ENCODE measurements at regions not wholly inside any gene's neighbourhood (a gene's known extent, or its start where the extent isn't known, plus 50 kb on each side); places are given as distances from the start of the nearest gene placed in this dataset.

DNA sequence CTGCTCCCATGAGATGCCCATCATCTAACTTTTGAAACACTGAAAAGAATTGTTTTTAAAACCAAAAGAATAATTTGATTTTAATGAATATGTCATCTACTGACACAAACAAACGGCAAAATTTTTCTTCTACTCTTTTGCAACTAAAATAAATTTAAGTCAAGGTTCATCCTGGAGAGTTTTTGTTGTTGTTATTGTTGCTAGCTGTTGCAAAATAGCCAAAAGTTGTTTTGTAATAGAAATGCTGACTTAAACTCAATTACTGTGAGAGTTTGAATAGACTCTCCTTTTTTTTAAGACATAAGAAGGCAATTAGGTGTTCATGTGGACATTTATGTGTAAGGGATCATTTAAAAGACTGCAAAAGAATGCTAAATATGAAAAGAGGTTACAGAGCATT lies 146.0 kb upstream of the SEM1 start:
- Histone ChIP-seq H3K36me3 (no peaks in the 10 kb centered on the region), H3K27ac (no peak overlapping the region), H3K27me3 (replicated peaks; ENCODE audit: insufficient read depth) (no peaks in the 10 kb centered on the region), H3K4me1 (ENCODE audit: control insufficient read depth in 1 of 2, low read depth in 2 of 2) (no peaks in the 10 kb centered on the region), H3K9me3 (no peaks in the 10 kb centered on the region), H3K4me3 (no peak overlapping the region)
- DNase-seq (ENCODE audit: low spot score) (no peak), ATAC-seq (ENCODE audit: insufficient number of reproducible peaks, low FRiP score, low read depth) (no peak)
- TF ChIP-seq CTCF (IDR thresholded peaks at IDR 0.05), result no peak

DNA sequence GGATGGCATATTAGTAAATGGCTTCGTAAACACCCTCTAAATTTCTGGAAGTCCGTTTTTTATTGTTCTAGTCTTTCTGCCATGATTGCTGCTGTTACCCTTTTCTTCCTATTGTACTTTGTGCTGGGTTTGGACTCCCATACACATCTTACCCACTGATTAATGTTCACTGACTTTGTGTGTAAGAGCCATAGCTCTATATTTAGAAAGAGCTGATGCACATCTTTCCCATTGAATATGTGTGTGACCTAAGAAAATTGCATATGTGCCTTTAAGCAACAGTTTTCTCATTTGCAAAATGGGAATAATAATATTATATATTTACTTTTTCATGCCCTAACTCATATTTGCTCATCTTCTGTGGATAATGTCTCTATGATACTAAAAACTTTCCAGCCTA lies 135.8 kb upstream of the DLX6 start:
- DNase-seq (ENCODE audit: low spot score) (no peak), ATAC-seq (ENCODE audit: insufficient number of reproducible peaks, low FRiP score, low read depth) (no peak)

DNA sequence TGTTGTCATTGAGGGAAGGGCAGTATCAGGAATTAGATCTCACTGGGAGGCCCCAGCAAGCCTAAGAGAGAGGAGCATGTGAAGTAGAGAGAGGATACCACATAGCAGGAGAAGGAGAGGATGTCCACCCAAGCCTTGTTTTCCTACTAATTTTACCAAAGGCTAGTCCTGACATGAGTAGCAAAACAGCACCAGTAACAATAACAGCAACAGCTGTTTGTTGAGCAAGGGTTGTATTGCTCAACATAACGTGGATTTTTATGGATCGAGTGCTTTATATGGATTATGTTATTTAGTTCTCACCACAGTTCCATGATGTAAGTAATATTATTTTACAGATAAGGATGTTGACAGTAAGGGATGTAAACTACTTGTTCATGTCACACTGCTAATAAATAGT lies 135.2 kb upstream of the DLX6 start:
- Histone ChIP-seq H3K36me3 (no peaks in the 10 kb centered on the region), H3K27me3 (replicated peaks; ENCODE audit: insufficient read depth) (no peaks in the 10 kb centered on the region), H3K4me3 (no peak overlapping the region), H3K27ac (no peak overlapping the region), H3K9me3 (no peaks in the 10 kb centered on the region), H3K4me1 (ENCODE audit: control insufficient read depth in 1 of 2, low read depth in 2 of 2) (no peaks in the 10 kb centered on the region)
- no peak for TF ChIP-seq CTCF (IDR thresholded peaks at IDR 0.05)
- DNase-seq (ENCODE audit: low spot score) (no peak), ATAC-seq (ENCODE audit: insufficient number of reproducible peaks, low FRiP score, low read depth) (no peak)

More for the DNA sequence above, 135.8 kb upstream of the DLX6 start:
- no peaks in the 10 kb centered on the region for H3K36me3 ChIP-seq
- no peaks in the 10 kb centered on the region for H3K27me3 ChIP-seq (replicated peaks; ENCODE audit: insufficient read depth)
- H3K27ac ChIP-seq, result no peak overlapping the region
- TF ChIP-seq CTCF (IDR thresholded peaks at IDR 0.05), result no peak
- H3K4me3 ChIP-seq, result no peak overlapping the region
- H3K4me1 ChIP-seq (ENCODE audit: control insufficient read depth in 1 of 2, low read depth in 2 of 2), result no peaks in the 10 kb centered on the region
- no peaks in the 10 kb centered on the region for H3K9me3 ChIP-seq

DNA sequence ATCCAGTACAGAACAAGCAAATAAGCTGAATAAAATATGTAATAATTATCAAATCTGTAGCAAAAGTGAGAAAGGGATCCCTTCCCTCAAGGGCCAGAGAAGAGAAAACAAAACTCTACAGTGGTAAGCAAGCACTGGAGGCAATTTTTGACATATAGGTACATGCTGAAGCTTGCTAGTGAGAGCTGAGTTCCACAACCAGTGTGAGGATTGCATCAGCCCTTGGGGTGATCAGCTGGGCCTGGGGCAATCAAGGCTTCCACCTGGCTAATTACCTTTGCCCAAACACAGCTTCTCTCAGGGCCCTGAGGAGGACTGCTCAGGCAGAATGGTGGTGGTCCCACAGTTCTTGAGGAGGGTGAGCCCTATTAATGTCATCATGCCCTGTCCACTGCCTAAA lies 134.4 kb upstream of the DLX6 start:
- no peak for DNase-seq (ENCODE audit: low spot score)
- H3K4me1 ChIP-seq (ENCODE audit: control insufficient read depth in 1 of 2, low read depth in 2 of 2), result no peaks in the 10 kb centered on the region
- no peak for ATAC-seq (ENCODE audit: insufficient number of reproducible peaks, low FRiP score, low read depth)
- H3K27me3 ChIP-seq (replicated peaks; ENCODE audit: insufficient read depth), result no peaks in the 10 kb centered on the region
- H3K4me3 ChIP-seq, result no peak overlapping the region
- H3K9me3 ChIP-seq, result no peaks in the 10 kb centered on the region
- no peaks in the 10 kb centered on the region for H3K36me3 ChIP-seq
- no peak overlapping the region for H3K27ac ChIP-seq
- TF ChIP-seq CTCF (IDR thresholded peaks at IDR 0.05), result no peak

- no peaks in the 10 kb centered on the region for H3K27me3 ChIP-seq (replicated peaks; ENCODE audit: insufficient read depth)
- no peak for DNase-seq (ENCODE audit: low spot score)
These were observed 117.9 kb upstream of the DLX6 start for GRCh38 chr7:96887426-96887825.

More at GRCh38 chr7:96887426-96887825, 117.9 kb upstream of the DLX6 start:
- H3K9me3 ChIP-seq, result no peaks in the 10 kb centered on the region
- H3K36me3 ChIP-seq, result no peaks in the 10 kb centered on the region
- no peak overlapping the region for H3K4me3 ChIP-seq
- no peak overlapping the region for H3K27ac ChIP-seq
- no peak for ATAC-seq (ENCODE audit: insufficient number of reproducible peaks, low FRiP score, low read depth)
- H3K4me1 ChIP-seq (ENCODE audit: control insufficient read depth in 1 of 2, low read depth in 2 of 2), result no peaks in the 10 kb centered on the region
- no peak for TF ChIP-seq CTCF (IDR thresholded peaks at IDR 0.05)

All from thoracic aorta (tissue), 2 donors.